ENCODE measurements at regions not wholly inside any gene's neighbourhood (a gene's known extent, or its start where the extent isn't known, plus 50 kb on each side); places are given as distances from the start of the nearest gene placed in this dataset.

DNA sequence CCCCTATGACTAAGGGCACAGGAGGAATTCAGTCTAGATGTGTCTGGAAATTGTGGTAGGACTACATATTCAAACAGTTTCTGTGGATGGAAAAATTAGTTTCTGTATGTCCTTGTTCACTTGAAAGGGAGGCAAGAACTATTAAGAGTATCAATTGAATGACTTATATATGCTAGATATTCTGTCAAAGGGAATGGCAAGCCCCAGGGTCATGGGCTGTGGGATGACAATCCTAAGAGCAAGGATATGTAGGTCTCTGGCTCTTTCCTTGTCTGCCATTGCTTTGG, 383.5 kb upstream of the B3GALT2 start:
- DNase-seq (ENCODE audit: low spot score): no peak
- H3K9me2 ChIP-seq (ENCODE audit: insufficient read depth, low read length): no peaks in the 10 kb centered on the region
- intact Hi-C loops (cut with micrococcal nuclease; ENCODE audit: unreplicated experiment): no loop called here
- H2AFZ ChIP-seq (ENCODE audit: low read length): no peak overlapping the region
- no peaks in the 10 kb centered on the region for H3K9me3 ChIP-seq (ENCODE audit: low read length)
- no peak overlapping the region for H3K4me3 ChIP-seq (ENCODE audit: low read depth, low read length, poor library complexity, severe bottlenecking)
- no peaks in the 10 kb centered on the region for H3K36me3 ChIP-seq (ENCODE audit: insufficient read depth, low read length)
- H3K4me1 ChIP-seq (ENCODE audit: insufficient read depth, low read length, poor library complexity, severe bottlenecking): no peaks in the 10 kb centered on the region
- CTCF ChIA-PET (ENCODE audit: unreplicated experiment): no interaction called here
- TF ChIP-seq EZH2phosphoT487 (IDR thresholded peaks at IDR 0.05; ENCODE audit: borderline replicate concordance, low read depth, low read length) (no peak), CTCF (conservative IDR thresholded peaks at IDR 0.05; ENCODE audit: low read length) (no peak)
- H4K20me1 ChIP-seq (ENCODE audit: insufficient read depth, low read length): no peaks in the 10 kb centered on the region
- no peaks in the 10 kb centered on the region for H3K79me2 ChIP-seq (ENCODE audit: insufficient read depth, low read depth, low read length)
- H3K27ac ChIP-seq (ENCODE audit: low read depth, low read length, poor library complexity, severe bottlenecking): no peak overlapping the region
- BruUV-seq (replicated peaks): no TSS peak
- POLR2A ChIA-PET: no interaction called here
- H3K4me2 ChIP-seq (ENCODE audit: low read length): no peak overlapping the region

- Histone ChIP-seq H3K9me3 (ENCODE audit: low read length) (no peaks in the 10 kb centered on the region), H3K79me2 (ENCODE audit: insufficient read depth, low read depth, low read length) (no peaks in the 10 kb centered on the region), H2AFZ (ENCODE audit: low read length) (no peak overlapping the region), H3K36me3 (ENCODE audit: insufficient read depth, low read length) (no peaks in the 10 kb centered on the region), H3K27ac (ENCODE audit: low read depth, low read length, poor library complexity, severe bottlenecking) (no peak overlapping the region), H3K4me1 (ENCODE audit: insufficient read depth, low read length, poor library complexity, severe bottlenecking) (no peaks in the 10 kb centered on the region), H3K9me2 (ENCODE audit: insufficient read depth, low read length) (no peaks in the 10 kb centered on the region), H3K4me2 (ENCODE audit: low read length) (no peak overlapping the region), H4K20me1 (ENCODE audit: insufficient read depth, low read length) (no peaks in the 10 kb centered on the region), H3K4me3 (ENCODE audit: low read depth, low read length, poor library complexity, severe bottlenecking) (no peak overlapping the region)
- ChIA-PET CTCF (ENCODE audit: unreplicated experiment) (no interaction called here), POLR2A (interaction anchor here (0.9 kb wide), 1 partner anchor 476 kb away, joined by 3 read pairs; no protein-coding TSS in a partner anchor)
- intact Hi-C loops (cut with micrococcal nuclease; ENCODE audit: unreplicated experiment): no loop called here
- no peak for DNase-seq (ENCODE audit: low spot score)
- no TSS peak for BruUV-seq (replicated peaks)
- TF ChIP-seq CTCF (conservative IDR thresholded peaks at IDR 0.05; ENCODE audit: low read length): no peak
- TF ChIP-seq EZH2phosphoT487 (IDR thresholded peaks at IDR 0.05; ENCODE audit: borderline replicate concordance, low read depth, low read length): no peak
Measured at GRCh38 chr1:193569096-193569982, 382.9 kb upstream of the B3GALT2 start.

DNA sequence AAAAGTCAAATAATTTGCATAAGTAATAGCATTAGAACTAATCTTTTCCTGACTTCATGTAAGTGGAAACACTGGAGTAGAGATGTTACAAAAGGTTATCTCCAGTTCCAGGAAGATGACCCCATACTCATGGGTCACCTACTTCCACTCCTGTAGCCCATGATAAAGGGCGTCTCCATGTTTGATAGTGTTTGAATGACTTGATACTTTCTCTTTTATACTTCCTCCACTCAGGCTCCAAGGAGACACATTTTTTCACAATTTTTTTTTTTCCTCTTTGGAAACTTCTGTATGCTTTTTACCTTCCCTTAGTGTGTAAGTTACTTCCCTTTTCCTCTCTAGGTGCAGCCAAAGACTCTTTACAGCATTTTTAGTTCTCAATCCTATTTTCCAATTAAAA, 382.1 kb upstream of the B3GALT2 start:
- no peaks in the 10 kb centered on the region for H3K9me3 ChIP-seq (ENCODE audit: low read length)
- POLR2A ChIA-PET: interaction anchor here (0.5 to 1.2 kb wide), 3 partner anchors 16 to 477 kb away, joined by 3 read pairs; no protein-coding TSS in a partner anchor
- no peaks in the 10 kb centered on the region for H3K36me3 ChIP-seq (ENCODE audit: insufficient read depth, low read length)
- intact Hi-C loops (cut with micrococcal nuclease; ENCODE audit: unreplicated experiment): no loop called here
- DNase-seq (ENCODE audit: low spot score): no peak
- no peak overlapping the region for H2AFZ ChIP-seq (ENCODE audit: low read length)
- no peaks in the 10 kb centered on the region for H3K9me2 ChIP-seq (ENCODE audit: insufficient read depth, low read length)
- TF ChIP-seq EZH2phosphoT487 (IDR thresholded peaks at IDR 0.05; ENCODE audit: borderline replicate concordance, low read depth, low read length) (no peak), CTCF (conservative IDR thresholded peaks at IDR 0.05; ENCODE audit: low read length) (no peak)
- no peaks in the 10 kb centered on the region for H4K20me1 ChIP-seq (ENCODE audit: insufficient read depth, low read length)
- CTCF ChIA-PET (ENCODE audit: unreplicated experiment): no interaction called here
- no peaks in the 10 kb centered on the region for H3K79me2 ChIP-seq (ENCODE audit: insufficient read depth, low read depth, low read length)
- no peak overlapping the region for H3K27ac ChIP-seq (ENCODE audit: low read depth, low read length, poor library complexity, severe bottlenecking)
- H3K4me3 ChIP-seq (ENCODE audit: low read depth, low read length, poor library complexity, severe bottlenecking): no peak overlapping the region
- H3K4me1 ChIP-seq (ENCODE audit: insufficient read depth, low read length, poor library complexity, severe bottlenecking): no peaks in the 10 kb centered on the region
- H3K4me2 ChIP-seq (ENCODE audit: low read length): no peak overlapping the region
- no TSS peak for BruUV-seq (replicated peaks)
